HG03103 (cell line): ENCODE measurements at regions not wholly inside any gene's neighbourhood (a gene's known extent, or its start where the extent isn't known, plus 50 kb on each side); places are given as distances from the start of the nearest gene placed in this dataset.

Experiments used
- ATAC-seq: cut with Tn5 transposase; IDR thresholded peaks from one replicate; pipeline ENCODE4 v1.9.1; 2021; ENCODE audit warnings: low read depth; ENCODE audit not compliant: unreplicated experiment

DNA sequence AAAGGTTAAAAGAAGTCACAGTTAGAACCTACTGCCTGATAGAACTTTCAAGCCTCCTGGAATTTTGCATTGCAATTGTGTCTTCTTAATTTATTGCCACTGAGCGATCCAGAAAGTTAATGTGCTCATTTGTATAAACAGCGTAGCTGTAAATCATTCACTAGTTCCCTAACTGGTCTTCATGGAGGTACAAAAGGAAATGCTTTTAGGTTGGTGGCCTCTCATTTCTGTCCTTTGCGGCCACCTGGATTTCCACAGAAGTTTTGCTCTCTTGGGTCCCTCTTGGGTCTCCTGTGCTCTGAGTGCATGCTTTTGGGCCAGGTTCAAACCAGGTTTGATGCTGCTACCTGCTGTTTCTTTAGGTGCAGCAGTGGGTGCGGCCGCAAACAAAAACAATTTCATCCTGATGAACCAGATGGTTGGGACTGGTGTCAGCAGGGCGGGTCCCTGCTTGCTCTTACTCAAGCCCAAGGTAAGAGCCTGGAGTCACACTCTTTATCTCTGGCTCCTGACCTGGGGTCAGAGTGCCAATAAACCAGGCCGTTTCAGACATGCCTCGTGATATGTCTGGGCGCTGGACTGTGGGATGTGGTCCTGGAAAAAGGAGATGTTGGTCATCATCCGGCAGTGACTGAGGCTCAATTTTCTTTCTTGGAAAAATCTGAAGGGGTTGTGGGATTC is 270.1 kb downstream of the PTTG2 start:
- ATAC-seq, result no peak

DNA sequence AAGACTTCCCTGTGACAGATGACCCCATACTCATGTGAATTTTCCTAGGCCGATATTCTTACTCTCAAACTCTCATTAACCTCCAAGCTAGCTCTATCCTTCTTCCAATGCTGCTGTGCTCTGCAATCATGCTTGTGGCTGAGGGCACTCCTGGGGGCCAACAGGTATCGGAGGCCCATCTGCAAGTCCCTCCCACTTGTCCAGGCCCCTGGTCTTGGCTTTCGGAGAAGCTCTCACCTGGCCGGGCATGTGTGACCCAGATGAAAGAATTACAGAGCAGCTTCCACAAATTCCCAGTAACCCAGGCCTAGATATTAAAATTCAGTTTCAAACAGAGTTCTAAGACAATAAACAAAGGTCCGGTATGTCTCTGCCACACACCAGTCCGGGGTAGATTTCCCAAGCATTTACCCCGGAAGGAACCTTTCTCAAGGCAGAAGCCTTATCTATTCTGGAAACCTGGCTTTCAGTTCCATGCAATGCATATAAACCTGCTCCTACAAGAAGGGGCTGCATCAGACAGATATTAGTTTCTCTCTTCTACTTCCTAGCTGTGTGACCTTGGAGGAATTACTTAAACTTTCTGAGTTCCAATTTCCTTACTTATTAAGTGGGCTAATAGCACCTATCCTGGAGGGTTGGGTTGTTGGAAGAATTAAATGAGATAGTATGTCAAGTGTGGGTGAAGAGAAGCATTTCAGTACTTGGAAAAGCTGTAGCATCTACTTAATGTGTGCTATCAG is 270.8 kb downstream of the PTTG2 start:
- ATAC-seq, result no peak

DNA sequence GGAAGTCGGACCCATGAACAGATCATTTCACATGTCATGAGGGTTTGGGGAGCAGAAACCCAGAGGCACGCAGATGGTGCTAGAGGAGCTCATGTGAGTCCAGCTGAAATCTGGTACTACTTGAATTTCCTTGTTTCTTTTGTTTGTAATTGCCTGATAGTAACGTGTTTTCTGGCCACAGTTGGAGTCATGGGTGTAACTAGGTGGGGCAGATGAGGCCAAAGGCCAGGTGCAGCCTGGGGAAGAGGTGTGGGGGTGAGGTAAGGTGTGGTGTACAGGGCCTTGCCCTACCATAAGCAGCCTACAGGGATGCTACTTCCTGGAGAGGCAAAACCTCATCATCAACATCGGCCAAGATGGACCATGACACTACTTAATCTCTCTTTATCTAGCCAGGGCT is 271.4 kb downstream of the PTTG2 start:
- no peak for ATAC-seq

DNA sequence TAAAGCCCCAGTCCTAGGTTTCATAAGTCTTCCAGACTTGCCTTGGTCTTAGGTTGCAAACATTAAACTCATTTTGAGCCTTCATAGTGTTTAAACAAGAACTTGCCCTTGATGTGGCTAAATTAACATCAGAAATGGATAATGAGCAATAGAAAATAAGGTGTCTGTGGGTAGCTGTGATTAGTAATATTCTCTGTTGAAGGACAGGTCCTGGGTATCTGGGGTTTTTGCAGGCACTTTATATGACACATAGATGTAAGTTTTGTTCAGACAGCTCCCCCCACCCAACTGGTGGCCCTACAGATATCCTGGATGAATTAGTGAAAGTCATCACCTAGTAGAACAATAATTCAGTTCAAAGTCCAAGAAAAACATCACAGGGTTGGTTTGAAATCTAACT is 272.5 kb downstream of the PTTG2 start:
- ATAC-seq, result no peak

DNA sequence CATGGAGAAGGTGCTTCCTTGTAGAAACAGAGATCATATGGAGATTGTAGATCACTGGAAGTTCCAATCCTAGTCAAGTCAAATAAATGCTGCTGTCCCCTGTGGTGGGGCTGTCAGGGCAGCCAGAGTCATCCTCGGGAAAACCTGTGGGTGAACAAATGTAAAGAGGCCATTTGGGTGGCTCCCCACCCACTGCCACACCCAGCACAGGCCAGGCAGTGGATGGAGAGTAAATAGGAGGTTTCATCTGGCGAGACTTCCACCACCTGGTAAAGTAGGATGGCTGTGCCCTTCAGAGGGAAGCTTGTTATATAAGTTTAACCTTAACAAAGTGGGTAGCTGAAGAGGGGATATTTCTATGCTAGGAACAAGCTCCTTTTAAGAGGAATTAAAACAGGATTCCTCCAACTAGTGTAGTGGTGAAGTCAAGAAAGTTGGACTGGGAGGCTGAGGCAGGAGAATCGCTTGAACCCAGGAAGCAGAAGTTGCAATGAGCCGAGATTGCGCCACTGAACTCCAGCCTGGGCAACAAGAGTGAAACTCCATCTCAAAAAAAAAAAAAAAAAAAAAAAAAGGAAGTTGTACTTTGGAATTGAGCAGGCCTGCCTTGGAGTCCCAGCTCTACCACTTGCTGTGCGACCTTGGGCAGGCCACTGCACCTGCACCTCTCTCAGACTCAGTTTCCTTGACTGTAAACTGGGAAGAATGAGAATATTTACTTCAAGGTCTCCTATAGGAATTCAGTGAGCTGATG is 273.7 kb downstream of the PTTG2 start:
- no peak for ATAC-seq

DNA sequence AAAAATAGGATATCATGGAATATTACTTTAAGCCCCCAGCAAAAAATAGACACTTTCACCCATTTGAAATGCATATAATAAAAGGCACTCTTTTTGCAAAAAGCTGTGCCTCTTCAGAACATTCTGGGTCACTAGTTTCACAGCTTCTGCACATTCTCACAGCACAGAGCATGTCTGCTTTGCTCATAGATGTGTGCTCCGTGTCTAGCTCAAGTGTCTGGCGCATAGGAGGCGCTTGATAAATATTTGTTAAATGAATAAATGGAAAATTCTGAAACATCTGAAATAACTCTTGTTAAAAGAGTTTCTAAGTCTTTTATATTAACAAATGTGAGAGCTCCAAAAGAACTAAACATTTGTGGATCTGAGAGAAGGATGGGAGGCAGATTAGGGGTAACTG is 275.2 kb downstream of the PTTG2 start:
- ATAC-seq, result no peak

DNA sequence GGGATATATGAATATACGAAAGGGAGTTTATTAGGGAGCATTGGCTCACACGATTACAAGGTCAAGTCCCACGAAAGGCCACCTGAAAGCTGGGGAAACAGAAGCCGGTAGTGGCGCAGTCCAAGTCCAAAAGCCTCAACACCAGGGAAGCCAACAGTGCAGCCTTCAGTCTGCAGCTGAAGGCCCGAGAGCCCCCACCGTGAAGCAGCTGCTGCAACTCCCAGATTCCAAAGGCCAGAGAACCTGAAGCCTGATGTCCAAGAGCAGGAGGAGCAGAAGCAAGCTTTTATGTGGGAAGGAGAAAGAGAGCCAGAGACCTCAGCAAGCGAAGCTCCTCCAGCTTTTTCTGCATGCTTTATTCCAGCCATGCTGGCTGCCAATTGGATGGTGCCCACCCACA is 275.8 kb downstream of the PTTG2 start:
- ATAC-seq, result no peak

DNA sequence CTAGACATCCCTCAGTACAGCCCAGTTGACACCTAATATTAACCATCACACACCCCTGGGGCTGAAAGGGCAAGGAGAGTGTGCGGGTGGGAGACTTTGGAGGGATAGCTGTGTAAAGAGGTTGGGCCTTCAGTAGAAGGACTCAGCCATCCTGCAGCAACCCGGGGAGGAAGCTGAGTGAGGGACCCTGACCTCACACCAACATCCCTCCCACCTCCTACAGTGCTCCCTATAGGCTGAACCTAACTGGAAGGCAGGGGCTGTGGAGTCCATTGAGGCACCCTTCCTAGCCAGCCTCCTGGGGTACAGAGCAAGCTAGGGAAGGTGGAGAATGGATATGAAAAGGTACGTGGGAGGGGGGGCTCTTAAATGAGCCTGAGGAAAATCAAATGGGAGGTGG is 276.3 kb downstream of the PTTG2 start:
- ATAC-seq, result no peak

DNA sequence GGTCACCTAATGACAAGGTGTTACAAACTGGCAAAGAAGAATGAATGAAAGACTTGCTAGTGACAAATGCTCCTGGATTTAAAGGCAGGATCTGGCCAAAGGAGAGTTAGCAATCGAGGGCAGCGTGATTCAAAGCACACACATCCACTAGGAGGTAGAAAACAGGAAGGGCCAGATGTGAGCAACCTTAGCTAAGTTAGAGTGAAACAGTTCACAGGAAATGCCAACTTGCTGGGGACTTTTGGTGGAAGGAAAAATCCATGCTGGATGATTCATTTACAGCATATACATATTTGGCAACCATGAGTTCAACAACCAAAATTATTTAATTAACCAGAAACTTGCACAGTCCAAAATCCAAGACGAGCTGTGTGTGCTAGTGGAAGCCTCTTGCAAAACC is 276.9 kb downstream of the PTTG2 start:
- ATAC-seq, result no peak

DNA sequence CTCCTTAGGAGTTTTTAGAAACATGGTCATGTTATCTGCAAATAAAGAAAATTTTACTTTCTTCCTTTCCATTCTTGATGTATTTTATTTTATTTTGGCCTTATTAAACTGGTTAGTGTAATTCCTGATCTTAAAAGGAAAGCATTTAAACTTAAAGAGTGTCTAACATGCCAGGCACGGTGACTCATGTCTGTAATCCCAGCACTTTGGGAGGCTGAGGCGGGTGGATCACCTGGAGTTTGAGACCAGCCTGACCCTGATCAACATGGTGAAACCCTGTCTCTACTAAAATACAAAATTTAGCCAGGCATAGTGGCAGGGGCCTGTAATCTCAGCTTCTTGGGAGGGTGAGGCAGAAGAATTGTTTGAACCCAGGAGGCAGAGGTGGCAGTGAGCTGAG is 281.3 kb downstream of the PTTG2 start:
- no peak for ATAC-seq

DNA sequence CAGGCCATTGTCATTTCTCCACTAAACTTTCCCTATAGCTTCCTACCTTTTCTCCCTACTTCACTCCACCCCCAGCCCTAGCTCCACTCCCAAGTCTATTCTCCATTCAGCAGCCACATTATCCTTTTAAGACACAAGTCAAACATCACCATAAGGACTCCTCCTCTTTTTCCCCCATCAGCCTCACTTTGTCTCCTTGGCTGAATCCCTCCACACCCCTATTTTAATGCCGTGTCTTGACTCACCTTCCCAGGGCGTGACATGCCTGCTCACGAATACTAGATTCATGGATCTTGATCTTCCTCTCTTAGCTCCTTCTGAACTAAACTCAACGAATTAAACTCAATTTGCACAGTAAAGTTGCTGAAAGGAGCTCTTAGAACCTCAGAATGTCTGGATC is 281.9 kb downstream of the PTTG2 start:
- ATAC-seq, result no peak

DNA sequence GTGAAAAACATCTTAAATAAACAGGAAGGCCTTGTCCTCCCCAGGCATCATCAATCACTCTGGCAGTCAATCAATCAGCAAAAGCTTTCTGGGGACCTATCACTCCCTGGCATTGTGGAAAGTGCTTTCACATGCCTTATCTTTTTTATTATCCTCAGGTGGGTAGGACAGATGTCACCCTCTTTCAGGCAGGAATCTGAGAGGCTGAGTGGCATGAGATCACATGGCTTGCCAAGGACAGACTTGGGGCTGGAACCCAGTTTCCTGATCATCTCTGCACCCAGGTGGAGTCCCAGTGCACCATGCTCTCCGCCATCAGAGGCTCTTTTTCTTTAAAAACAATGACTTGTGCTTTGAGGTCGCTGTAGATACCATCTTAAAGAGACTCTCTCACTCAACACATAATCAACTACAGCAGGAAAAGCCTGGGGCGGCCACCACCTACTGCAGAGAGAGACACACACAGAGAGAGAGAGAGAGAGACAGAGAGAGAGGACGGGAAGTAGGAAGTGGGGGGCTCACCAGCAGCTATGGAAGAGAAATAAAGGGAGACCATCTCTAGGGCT is 282.7 kb downstream of the PTTG2 start:
- no peak for ATAC-seq

DNA sequence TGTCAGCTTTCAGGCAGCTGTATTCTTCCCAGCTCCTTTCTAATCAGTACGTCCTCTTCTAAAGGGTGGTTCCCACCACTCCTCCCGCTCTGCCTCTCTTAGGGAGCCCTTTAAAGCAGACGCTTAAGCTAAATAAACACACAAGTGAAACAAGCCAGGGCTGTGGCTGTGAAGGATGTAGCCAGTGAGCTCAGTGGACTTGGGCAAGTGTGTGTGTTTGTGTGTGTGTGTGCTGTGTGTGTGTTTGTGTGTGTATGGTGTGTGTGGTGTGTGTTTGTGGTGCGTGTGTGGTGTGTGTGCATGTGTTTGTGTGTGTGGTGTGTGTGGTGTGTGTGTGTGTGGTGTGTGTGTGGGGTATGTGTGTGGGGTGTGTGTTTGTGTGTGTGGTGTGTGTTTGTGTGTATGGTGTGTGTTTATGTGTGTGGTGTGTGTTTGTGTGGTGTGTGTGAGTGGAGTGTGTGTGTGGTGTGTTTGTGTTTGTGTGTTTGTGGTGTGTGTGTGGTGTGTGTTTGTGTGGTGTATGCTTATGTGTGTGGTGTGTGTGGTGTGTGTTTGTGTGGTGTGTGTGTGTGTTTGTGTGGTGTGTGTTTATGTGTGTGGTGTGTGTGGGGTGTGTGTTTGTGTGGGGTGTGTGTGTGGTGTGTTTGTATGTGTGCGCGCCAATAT is 283.3 kb downstream of the PTTG2 start:
- no peak for ATAC-seq

DNA sequence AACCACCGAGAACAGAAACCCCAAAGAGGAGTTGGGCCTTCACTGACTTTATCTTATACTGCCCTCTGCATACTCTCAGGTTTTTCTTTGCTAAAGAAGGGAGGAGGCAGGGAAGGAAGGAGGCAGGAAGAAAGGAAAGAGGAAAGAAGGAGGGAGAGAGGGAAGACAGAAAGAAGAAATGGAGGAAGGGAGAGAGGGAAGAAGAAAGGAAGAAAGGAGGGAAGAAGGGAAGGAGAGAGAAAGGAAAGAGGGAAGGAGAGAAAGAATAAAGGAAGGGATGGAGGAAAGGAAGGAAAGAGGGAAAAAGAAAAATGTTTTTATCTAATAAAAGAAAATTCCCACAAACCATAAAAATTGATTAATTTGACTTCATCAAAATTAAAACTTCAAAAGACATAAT is 294.6 kb downstream of the PTTG2 start:
- ATAC-seq, result no peak

DNA sequence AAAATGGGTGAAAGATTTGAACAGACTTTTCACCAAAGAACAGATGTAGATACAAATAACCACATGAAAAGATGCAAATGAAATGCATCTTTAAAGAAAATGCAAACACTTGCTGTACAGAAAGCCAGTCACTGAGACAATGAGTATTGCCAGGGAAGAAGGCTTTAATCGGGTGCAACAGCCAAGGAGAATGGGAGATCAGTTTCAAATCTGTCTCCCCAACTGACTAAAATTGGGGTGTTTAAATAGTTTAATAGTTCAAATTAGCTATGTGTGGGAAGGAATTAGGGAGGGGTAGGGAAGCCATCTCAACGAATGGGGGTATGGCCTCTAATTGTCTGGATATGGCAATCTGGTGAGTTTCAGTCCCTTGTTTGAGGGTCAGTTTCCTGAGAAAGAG is 295.4 kb downstream of the PTTG2 start:
- no peak for ATAC-seq

DNA sequence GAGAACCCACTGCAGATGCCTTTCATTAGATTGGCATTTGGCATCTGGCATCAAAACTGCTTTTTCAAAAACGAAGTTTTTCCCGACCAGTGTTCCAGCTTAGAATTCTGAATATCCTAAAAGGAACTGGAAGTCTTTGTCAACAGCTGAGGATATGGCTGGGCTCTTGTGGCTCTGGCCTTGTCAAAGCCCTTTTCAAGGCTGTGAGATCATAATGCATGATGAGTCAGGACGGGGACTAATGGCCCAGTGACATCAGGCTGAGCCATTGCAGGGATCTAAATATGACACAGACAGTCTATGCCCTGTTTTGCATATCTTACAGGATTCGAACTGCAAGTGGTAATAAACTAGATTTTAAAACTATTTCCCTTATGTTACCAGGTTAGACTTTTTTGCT is 306.4 kb downstream of the PTTG2 start:
- no peak for ATAC-seq

DNA sequence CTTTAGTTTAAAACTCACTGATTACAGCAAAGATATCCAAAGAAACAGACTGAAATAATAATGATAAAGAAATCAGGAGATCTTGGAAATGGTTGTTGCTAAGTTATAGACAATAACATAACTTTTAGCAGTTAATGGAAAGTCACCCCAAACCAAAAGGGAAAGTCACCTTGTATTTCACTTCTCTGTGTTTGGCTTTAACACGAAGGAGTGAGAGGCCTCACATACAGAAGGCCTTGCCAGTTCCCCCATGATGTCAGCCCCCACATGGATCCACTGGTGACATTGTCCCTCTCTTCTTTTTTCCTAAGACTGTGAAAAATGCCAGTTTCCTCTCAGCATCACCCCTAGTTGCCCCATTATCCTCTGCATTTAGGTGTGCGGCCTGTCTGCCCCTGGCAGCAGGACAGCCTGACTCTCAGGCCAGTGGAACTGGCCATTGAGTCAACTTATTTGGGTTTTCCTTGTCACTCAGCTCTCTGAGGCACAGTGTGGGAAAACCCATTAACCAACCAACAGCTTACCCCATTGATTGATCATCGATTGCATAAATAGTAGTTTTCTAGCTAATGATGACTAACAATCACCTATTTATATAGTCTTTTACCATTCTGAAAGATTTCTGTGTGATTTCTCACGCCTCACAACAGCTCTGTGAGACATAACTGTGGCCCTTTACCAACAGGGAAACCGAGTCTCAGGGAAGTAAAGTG is 308.1 kb downstream of the PTTG2 start:
- no peak for ATAC-seq

DNA sequence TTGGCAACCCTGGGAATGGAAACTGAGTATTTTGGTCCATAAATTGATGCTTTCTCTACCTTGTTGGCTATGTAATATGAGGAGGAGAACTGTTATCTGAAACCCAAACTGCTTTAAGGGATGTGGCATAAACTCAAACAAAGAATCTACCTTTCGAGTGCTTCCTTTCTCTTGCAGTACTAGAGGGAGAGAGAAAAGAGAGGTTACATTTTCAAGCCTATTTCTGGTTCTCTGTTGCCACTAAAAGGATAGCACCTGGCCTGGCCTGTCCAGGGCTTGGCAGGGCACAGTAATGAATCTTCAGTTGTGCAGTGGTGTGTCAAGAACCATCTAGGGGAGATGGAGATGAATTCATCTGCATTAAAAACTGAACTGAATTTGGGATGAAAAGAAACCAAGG is 308.6 kb downstream of the PTTG2 start:
- no peak for ATAC-seq

DNA sequence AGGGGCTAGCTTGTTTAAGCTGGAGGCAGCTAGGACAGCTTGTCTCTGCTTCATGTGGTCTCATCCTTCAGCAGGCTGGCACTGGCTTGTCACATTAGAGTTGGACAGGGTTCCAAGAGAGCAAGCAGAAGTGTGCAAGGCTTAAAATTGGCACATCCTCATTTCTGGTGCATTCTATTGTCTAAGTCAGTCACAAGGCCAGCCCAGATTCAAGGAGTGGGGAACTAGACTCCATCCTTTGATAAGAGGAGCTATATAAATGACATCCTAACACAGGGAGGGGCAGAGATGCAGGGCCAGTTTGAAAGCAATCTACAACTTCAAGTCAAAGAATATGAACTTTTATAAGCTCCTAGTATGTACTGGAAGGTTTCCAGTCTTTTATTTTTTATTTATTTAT is 313.2 kb downstream of the PTTG2 start:
- ATAC-seq, result no peak

DNA sequence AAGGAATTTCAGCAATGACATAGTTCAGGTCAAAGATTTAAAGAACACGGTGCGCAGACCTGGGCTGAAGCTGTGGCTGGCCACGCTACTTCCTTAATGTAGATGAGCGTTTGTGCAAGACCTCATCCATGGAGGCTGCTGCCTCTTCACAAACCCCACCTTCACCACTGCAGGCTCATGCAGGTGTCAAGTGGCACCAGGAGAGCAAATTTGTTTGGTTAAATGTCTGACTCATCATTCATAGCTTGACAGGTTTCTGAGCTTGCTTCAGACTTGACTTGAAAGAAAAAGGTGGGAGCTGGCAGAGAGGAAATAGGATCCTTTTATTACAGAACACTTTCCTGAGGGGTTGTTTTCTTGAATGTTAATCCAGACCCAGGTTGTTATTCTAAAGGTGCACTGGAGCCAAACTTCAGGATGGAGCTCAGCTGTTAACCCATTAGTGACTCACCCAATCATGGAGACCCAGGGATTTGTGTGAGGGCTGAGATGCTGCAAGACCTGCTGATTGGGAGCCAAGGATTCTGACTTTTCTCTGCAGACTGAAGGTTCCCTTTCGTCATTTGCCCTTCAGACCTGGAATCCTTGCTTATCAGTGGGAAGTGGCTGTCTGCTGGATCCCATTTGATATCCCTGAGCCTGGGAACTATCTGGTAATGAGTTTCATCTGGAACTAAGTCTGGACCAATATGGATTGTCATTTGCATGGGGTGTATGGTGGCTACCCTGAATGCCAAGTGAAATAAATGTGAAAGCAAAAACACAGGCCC is 315.3 kb downstream of the PTTG2 start:
- no peak for ATAC-seq
